ENCODE measurements at regions not wholly inside any gene's neighbourhood (a gene's known extent, or its start where the extent isn't known, plus 50 kb on each side); places are given as distances from the start of the nearest gene placed in this dataset.

- Mint-ChIP-seq H3K27ac (no peak overlapping the region), H3K27me3 (no peaks in the 10 kb centered on the region), H3K9me3 (peaks cover 4% of the 10 kb centered on the region), H3K36me3 (ENCODE audit: low read depth) (no peaks in the 10 kb centered on the region), H3K4me1 (ENCODE audit: low read depth) (no peaks in the 10 kb centered on the region), H3K4me3 (no peak overlapping the region)
- no peak overlapping the region for H3K27ac ChIP-seq (ENCODE audit: low read depth in 1 of 2, low read length in 2 of 2)
- intact Hi-C loops (cut with DNase I, micrococcal nuclease) = no loop called here
- H3K9me3 ChIP-seq (ENCODE audit: control insufficient read depth in 1 of 2, insufficient read depth in 1 of 2, low read length in 2 of 2) = no peaks in the 10 kb centered on the region
- ChIA-PET POLR2A (no interaction called here), CTCF (no interaction called here)
- ATAC-seq (ENCODE audit: poor library complexity) (no peak), DNase-seq (no peak)
- H3K4me3 ChIP-seq (ENCODE audit: low read length) = no peak overlapping the region
- H3K4me1 ChIP-seq (ENCODE audit: insufficient read depth, low read length) = no peaks in the 10 kb centered on the region
- no peaks in the 10 kb centered on the region for H3K36me3 ChIP-seq (ENCODE audit: insufficient read depth, low read length)
- no peak for TF ChIP-seq CTCF (IDR thresholded peaks at IDR 0.05)
- no peaks in the 10 kb centered on the region for H3K27me3 ChIP-seq (ENCODE audit: control insufficient read depth in 1 of 2, insufficient read depth in 2 of 2, low read length in 2 of 2)
Measured at GRCh38 chr9:26415528-26415927, 477.1 kb downstream of the CAAP1 start.

DNA sequence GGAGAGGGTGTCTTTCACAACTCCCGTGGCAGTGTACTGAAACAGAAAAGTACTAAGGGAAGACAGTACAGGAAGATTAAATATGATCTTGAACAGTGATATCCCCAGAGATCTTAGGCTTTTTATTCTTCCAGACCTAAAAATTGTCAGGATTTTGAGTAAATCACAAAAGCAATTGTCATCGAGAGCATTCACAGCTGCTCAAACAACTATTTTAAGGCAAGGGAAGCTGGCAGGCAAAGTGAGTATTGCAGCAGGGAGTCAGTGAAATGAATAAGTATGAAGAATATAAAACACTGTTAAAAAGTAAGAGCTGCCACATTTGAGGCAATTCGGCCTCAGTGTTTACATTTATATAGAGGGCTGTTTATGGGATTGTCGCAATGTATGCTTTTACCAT is 479.0 kb downstream of the CAAP1 start:
- H3K4me3 ChIP-seq (ENCODE audit: low read length) = no peak overlapping the region
- no peak for TF ChIP-seq CTCF (IDR thresholded peaks at IDR 0.05)
- ATAC-seq (ENCODE audit: poor library complexity) (no peak), DNase-seq (no peak)
- no peaks in the 10 kb centered on the region for H3K27me3 Mint-ChIP-seq
- intact Hi-C loops (cut with DNase I, micrococcal nuclease) = no loop called here
- H3K4me1 Mint-ChIP-seq (ENCODE audit: low read depth) = no peaks in the 10 kb centered on the region
- H3K9me3 Mint-ChIP-seq = peaks cover 5% of the 10 kb centered on the region
- H3K4me1 ChIP-seq (ENCODE audit: insufficient read depth, low read length) = no peaks in the 10 kb centered on the region
- POLR2A ChIA-PET = no interaction called here
- H3K9me3 ChIP-seq (ENCODE audit: control insufficient read depth in 1 of 2, insufficient read depth in 1 of 2, low read length in 2 of 2) = peaks cover 0 to 4% of the 10 kb centered on the region in 2 experiments
- no peaks in the 10 kb centered on the region for H3K27me3 ChIP-seq (ENCODE audit: control insufficient read depth in 1 of 2, insufficient read depth in 2 of 2, low read length in 2 of 2)
- no peak overlapping the region for H3K27ac Mint-ChIP-seq
- H3K4me3 Mint-ChIP-seq = no peak overlapping the region
- CTCF ChIA-PET = no interaction called here
- no peaks in the 10 kb centered on the region for H3K36me3 ChIP-seq (ENCODE audit: insufficient read depth, low read length)
- H3K36me3 Mint-ChIP-seq (ENCODE audit: low read depth) = no peaks in the 10 kb centered on the region
- no peak overlapping the region for H3K27ac ChIP-seq (ENCODE audit: low read depth in 1 of 2, low read length in 2 of 2)

GRCh38 chr9:26412446-26412845 is 480.2 kb downstream of the CAAP1 start:
- DNase-seq = no peak
- Histone ChIP-seq H3K36me3 (ENCODE audit: insufficient read depth, low read length) (no peaks in the 10 kb centered on the region), H3K27me3 (ENCODE audit: control insufficient read depth in 1 of 2, insufficient read depth in 2 of 2, low read length in 2 of 2) (no peaks in the 10 kb centered on the region), H3K9me3 (ENCODE audit: control insufficient read depth in 1 of 2, insufficient read depth in 1 of 2, low read length in 2 of 2) (peaks cover 0 to 4% of the 10 kb centered on the region in 2 experiments), H3K4me3 (ENCODE audit: low read length) (no peak overlapping the region), H3K27ac (ENCODE audit: low read depth in 1 of 2, low read length in 2 of 2) (no peak overlapping the region), H3K4me1 (ENCODE audit: insufficient read depth, low read length) (no peaks in the 10 kb centered on the region)
- intact Hi-C loops (cut with DNase I, micrococcal nuclease) = no loop called here
- H3K36me3 Mint-ChIP-seq (ENCODE audit: low read depth) = no peaks in the 10 kb centered on the region
- H3K4me1 Mint-ChIP-seq (ENCODE audit: low read depth) = no peaks in the 10 kb centered on the region
- H3K9me3 Mint-ChIP-seq = peaks cover 7% of the 10 kb centered on the region
- no peak for ATAC-seq (ENCODE audit: poor library complexity)
- TF ChIP-seq CTCF (IDR thresholded peaks at IDR 0.05) = no peak
- H3K4me3 Mint-ChIP-seq = no peak overlapping the region
- H3K27ac Mint-ChIP-seq = no peak overlapping the region
- CTCF ChIA-PET = no interaction called here
- POLR2A ChIA-PET = no interaction called here
- no peaks in the 10 kb centered on the region for H3K27me3 Mint-ChIP-seq

Data from CD4-positive, alpha-beta T cell (primary cell).